Endodermal cell (in vitro differentiated cells): ENCODE measurements at regions not wholly inside any gene's neighbourhood (a gene's known extent, or its start where the extent isn't known, plus 50 kb on each side); places are given as distances from the start of the nearest gene placed in this dataset.

Source experiments
- DNase-seq: peaks from one replicate; pipeline ENCODE4 v3.0.0-alpha.2; 2017
- H3K27ac ChIP-seq: 2 replicates; pipeline ENCODE4 v1.5.1; 2013; ENCODE audit warnings: mild to moderate bottlenecking, low read depth, low read length, moderate library complexity
- H3K27me3 ChIP-seq: 2 replicates; pipeline ENCODE4 v1.6.1; 2013; ENCODE audit warnings: mild to moderate bottlenecking, low read length, moderate library complexity; ENCODE audit not compliant: insufficient read depth, control insufficient read depth, poor library complexity, severe bottlenecking
- H3K36me3 ChIP-seq: 2 replicates; pipeline ENCODE4 v1.7.0; 2013; ENCODE audit warnings: mild to moderate bottlenecking, low read length, moderate library complexity; ENCODE audit not compliant: control insufficient read depth, insufficient read depth
- H3K4me1 ChIP-seq: one replicate; pipeline ENCODE4 v1.7.0; 2013; ENCODE audit warnings: low read length; ENCODE audit not compliant: control insufficient read depth, insufficient read depth
- H3K4me3 ChIP-seq: 2 replicates; pipeline ENCODE4 v1.5.1; 2013; ENCODE audit warnings: mild to moderate bottlenecking, low read length, moderate library complexity
- H3K9ac ChIP-seq: 2 replicates; pipeline ENCODE4 v1.6.1; 2013; ENCODE audit warnings: mild to moderate bottlenecking, low read length, moderate library complexity; ENCODE audit not compliant: poor library complexity, severe bottlenecking; ENCODE audit errors: extremely low read depth
- H3K9me3 ChIP-seq: 2 replicates; pipeline ENCODE4 v1.6.1; 2013; ENCODE audit warnings: mild to moderate bottlenecking, low read length, moderate library complexity; ENCODE audit not compliant: control insufficient read depth
- H3K27ac Mint-ChIP-seq: 2 replicates; pipeline ENCODE4 v1.8.0; 2020; ENCODE audit warnings: mixed read lengths
- H3K27me3 Mint-ChIP-seq: 2 replicates; pipeline ENCODE4 v1.8.0; 2021; ENCODE audit warnings: mild to moderate bottlenecking, mixed read lengths; ENCODE audit not compliant: insufficient read depth
- H3K36me3 Mint-ChIP-seq: 2 replicates; pipeline ENCODE4 v1.8.0; 2020; ENCODE audit warnings: low read depth, mixed read lengths
- H3K4me1 Mint-ChIP-seq: 2 replicates; pipeline ENCODE4 v1.8.0; 2020; ENCODE audit warnings: mixed read lengths
- H3K4me3 Mint-ChIP-seq: 2 replicates; pipeline ENCODE4 v1.8.0; 2020; ENCODE audit warnings: mild to moderate bottlenecking, moderate library complexity, mixed read lengths
- H3K9me3 Mint-ChIP-seq: 2 replicates; pipeline ENCODE4 v1.8.0; 2020; ENCODE audit warnings: mild to moderate bottlenecking, mixed read lengths
- WGBS, 2 experiments: methylation state at CpG; one replicate each; pipeline versions ENCODE4 v1.1.5 to v1.1.7; 2013; ENCODE audit warnings: missing lambda C conversion rate in 2 of 2, mixed read lengths in 1 of 2; ENCODE audit not compliant: insufficient coverage in 1 of 2, insufficient read length in 1 of 2; 5-methylcytosine and 5-hydroxymethylcytosine counted together
- TF ChIP-seq, protein P1 (sequence below): fragments of 200-600 bp; sonication (generic); conservative IDR thresholded peaks from 2 replicates; pipeline ENCODE4 v1.5.0; 2021; ENCODE audit warnings: antibody characterized with exemption, mild to moderate bottlenecking

DNA sequence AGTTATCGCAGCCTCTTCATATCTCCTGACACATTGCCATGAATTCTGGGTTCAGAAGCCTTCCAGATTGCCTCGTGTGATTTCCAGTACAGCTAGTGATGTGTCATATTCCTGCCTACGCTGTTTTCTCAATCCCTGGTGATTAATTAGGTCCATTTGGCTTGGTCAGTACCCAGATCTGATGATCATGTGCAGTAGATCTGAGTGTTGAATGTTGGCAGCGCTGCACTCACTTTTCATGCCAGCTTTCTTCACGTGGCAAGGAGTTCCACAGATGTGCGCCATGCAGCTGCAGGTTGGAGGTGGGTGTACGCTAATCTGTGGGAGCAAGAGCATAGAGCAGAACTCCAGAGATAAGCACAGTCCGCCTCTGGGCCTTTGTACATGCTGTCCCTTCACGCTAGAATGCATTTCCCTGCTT is 86.9 kb upstream of the COL6A5 start:
- H3K9me3 Mint-ChIP-seq, result no peaks in the 10 kb centered on the region
- TF ChIP-seq, protein P1, sequence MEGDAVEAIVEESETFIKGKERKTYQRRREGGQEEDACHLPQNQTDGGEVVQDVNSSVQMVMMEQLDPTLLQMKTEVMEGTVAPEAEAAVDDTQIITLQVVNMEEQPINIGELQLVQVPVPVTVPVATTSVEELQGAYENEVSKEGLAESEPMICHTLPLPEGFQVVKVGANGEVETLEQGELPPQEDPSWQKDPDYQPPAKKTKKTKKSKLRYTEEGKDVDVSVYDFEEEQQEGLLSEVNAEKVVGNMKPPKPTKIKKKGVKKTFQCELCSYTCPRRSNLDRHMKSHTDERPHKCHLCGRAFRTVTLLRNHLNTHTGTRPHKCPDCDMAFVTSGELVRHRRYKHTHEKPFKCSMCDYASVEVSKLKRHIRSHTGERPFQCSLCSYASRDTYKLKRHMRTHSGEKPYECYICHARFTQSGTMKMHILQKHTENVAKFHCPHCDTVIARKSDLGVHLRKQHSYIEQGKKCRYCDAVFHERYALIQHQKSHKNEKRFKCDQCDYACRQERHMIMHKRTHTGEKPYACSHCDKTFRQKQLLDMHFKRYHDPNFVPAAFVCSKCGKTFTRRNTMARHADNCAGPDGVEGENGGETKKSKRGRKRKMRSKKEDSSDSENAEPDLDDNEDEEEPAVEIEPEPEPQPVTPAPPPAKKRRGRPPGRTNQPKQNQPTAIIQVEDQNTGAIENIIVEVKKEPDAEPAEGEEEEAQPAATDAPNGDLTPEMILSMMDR, result no peak
- no peaks in the 10 kb centered on the region for H3K27me3 ChIP-seq
- H3K9me3 ChIP-seq, result no peaks in the 10 kb centered on the region
- H3K4me3 ChIP-seq, result no peak overlapping the region
- H3K36me3 Mint-ChIP-seq, result no peaks in the 10 kb centered on the region
- H3K4me3 Mint-ChIP-seq, result no peak overlapping the region
- DNase-seq, result no peak
- H3K27ac Mint-ChIP-seq, result no peak overlapping the region
- 70 to 72% methylated on average over 8 to 9 of the region's 9 CpGs for WGBS, 2 experiments
- no peaks in the 10 kb centered on the region for H3K4me1 ChIP-seq
- H3K27me3 Mint-ChIP-seq, result no peaks in the 10 kb centered on the region
- H3K9ac ChIP-seq, result no peak overlapping the region
- no peak overlapping the region for H3K27ac ChIP-seq
- peaks cover 7% of the 10 kb centered on the region for H3K4me1 Mint-ChIP-seq
- no peaks in the 10 kb centered on the region for H3K36me3 ChIP-seq

DNA sequence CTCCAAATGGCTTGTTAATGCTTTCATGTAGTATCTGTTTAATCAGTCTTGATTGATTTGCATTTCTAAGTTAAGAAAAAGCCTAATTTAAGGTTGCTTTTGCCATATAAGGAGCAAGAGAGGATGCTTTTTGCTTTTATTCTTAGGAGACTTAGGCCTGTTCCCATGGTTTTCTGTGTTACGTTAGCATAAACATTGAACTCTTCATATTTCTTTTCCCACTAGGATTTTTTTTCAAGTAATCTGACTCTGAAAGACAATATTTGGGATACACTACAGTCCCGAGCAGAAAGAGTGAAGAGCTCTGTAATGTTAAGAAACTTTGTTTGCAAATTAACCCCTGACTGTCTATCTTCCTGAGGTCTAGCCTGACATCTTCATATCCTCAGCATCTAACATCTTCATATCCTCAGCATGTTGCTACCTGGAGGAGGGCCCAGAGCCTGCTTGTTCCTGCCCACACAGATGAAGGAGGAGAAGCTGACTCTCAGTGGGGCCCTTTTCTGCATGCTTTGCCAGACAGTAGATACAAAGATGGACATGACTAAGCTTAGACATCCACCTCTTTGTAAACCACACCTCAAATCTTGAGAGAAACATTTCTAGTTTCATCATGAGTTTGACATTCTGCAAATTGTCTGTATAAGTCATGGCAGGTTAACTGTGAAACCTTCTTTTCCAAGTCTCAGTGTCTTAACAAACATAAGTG is 86.2 kb upstream of the COL6A5 start:
- Histone ChIP-seq H3K4me3 (no peak overlapping the region), H3K4me1 (no peaks in the 10 kb centered on the region), H3K36me3 (no peaks in the 10 kb centered on the region), H3K9me3 (no peaks in the 10 kb centered on the region), H3K9ac (no peak overlapping the region), H3K27me3 (no peaks in the 10 kb centered on the region), H3K27ac (no peak overlapping the region)
- TF ChIP-seq, protein P1, result no peak
- Mint-ChIP-seq H3K36me3 (no peaks in the 10 kb centered on the region), H3K4me1 (peaks cover 7% of the 10 kb centered on the region), H3K27ac (no peak overlapping the region), H3K4me3 (no peak overlapping the region), H3K9me3 (no peaks in the 10 kb centered on the region), H3K27me3 (no peaks in the 10 kb centered on the region)
- 91% methylated on average over 2 of the region's 2 CpGs; no CpG with 5 or more reads in 1 of the 2 experiments for WGBS, 2 experiments
- no peak for DNase-seq

DNA sequence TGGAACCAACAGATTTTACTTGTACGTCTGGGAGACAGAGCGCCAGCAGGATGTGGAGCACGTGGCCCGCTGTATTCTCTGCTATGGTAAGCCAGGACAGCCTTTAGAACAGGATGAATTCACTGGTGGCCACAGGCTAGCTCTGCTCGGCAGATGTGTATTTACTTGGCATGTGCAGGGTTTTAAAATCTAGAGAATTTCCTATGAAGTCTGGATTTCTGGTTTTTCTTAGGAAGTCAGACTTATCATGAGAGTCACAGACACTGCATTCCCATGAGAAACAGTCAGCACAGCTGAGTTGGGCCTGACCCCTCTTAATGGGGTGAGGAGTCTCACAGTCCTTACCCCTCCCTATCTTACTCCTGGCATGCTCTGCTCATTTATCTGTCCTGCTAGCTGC is 84.6 kb upstream of the COL6A5 start:
- Histone ChIP-seq H3K27me3 (no peaks in the 10 kb centered on the region), H3K4me3 (no peak overlapping the region), H3K9ac (no peak overlapping the region), H3K27ac (no peak overlapping the region), H3K4me1 (no peaks in the 10 kb centered on the region), H3K9me3 (no peaks in the 10 kb centered on the region), H3K36me3 (no peaks in the 10 kb centered on the region)
- no peak overlapping the region for H3K4me3 Mint-ChIP-seq
- TF ChIP-seq, protein P1, result no peak
- H3K27ac Mint-ChIP-seq, result no peak overlapping the region
- H3K36me3 Mint-ChIP-seq, result no peaks in the 10 kb centered on the region
- peaks cover 7% of the 10 kb centered on the region for H3K4me1 Mint-ChIP-seq
- WGBS, 2 experiments, result 93 to 94% methylated on average over 4 to 5 of the region's 5 CpGs
- no peaks in the 10 kb centered on the region for H3K27me3 Mint-ChIP-seq
- no peak for DNase-seq
- no peaks in the 10 kb centered on the region for H3K9me3 Mint-ChIP-seq
